Neural progenitor cell (in vitro differentiated cells): ENCODE measurements at regions not wholly inside any gene's neighbourhood (a gene's known extent, or its start where the extent isn't known, plus 50 kb on each side); places are given as distances from the start of the nearest gene placed in this dataset.

Experiments used
- DNase-seq: peaks from one replicate; pipeline ENCODE4 v3.0.0-alpha.2; 2016; ENCODE audit warnings: low spot score
- H2AFZ ChIP-seq: fragments of 200-600 bp; sonication (generic); replicated peaks from 2 replicates; pipeline ENCODE4 v1.6.1; 2016; ENCODE audit warnings: antibody characterized with exemption
- H3F3A ChIP-seq: fragments of 200-600 bp; sonication (generic); 2 replicates; pipeline ENCODE4 v1.6.1; 2016; ENCODE audit warnings: antibody characterized with exemption, low read depth
- H3K27ac ChIP-seq: fragments of 200-600 bp; sonication (generic); 2 replicates; pipeline ENCODE4 v1.5.1; 2016; ENCODE audit warnings: mild to moderate bottlenecking
- H3K27me3 ChIP-seq: fragments of 200-600 bp; sonication (generic); 2 replicates; pipeline ENCODE4 v1.6.1; 2016; ENCODE audit warnings: mild to moderate bottlenecking, moderate library complexity
- H3K36me3 ChIP-seq: fragments of 200-600 bp; sonication (generic); 2 replicates; pipeline ENCODE4 v1.5.1; 2016
- H3K4me1 ChIP-seq: fragments of 200-600 bp; sonication (generic); 2 replicates; pipeline ENCODE4 v1.6.1; 2016; ENCODE audit warnings: mixed run types
- H3K4me2 ChIP-seq: fragments of 200-600 bp; sonication (generic); 2 replicates; pipeline ENCODE4 v1.6.1; 2016
- H3K4me3 ChIP-seq: fragments of 200-600 bp; sonication (generic); 2 replicates; pipeline ENCODE4 v1.5.1; 2016
- H3K79me2 ChIP-seq: fragments of 200-600 bp; sonication (generic); 2 replicates; pipeline ENCODE4 v1.6.1; 2016; ENCODE audit warnings: low read depth
- H3K9ac ChIP-seq: fragments of 200-600 bp; sonication (generic); 2 replicates; pipeline ENCODE4 v1.6.1; 2016
- H3K9me3 ChIP-seq: fragments of 200-600 bp; sonication (generic); 2 replicates; pipeline ENCODE4 v1.5.1; 2016; ENCODE audit warnings: low read depth
- H4K20me1 ChIP-seq: fragments of 200-600 bp; sonication (generic); 2 replicates; pipeline ENCODE4 v1.6.1; 2016; ENCODE audit warnings: low read depth
- H3K27ac Mint-ChIP-seq: 3 replicates; pipeline ENCODE4 v1.8.0; 2021; ENCODE audit warnings: mixed read lengths
- H3K27me3 Mint-ChIP-seq: 2 replicates; pipeline ENCODE4 v1.8.0; 2022; ENCODE audit warnings: low read depth, mild to moderate bottlenecking, inconsistent platforms, moderate library complexity, mixed read lengths; ENCODE audit not compliant: insufficient read depth
- H3K36me3 Mint-ChIP-seq: 3 replicates; pipeline ENCODE4 v1.8.0; 2021; ENCODE audit warnings: mixed read lengths
- H3K4me1 Mint-ChIP-seq: 3 replicates; pipeline ENCODE4 v1.8.0; 2021; ENCODE audit warnings: mixed read lengths
- H3K4me3 Mint-ChIP-seq: 3 replicates; pipeline ENCODE4 v1.8.0; 2021; ENCODE audit warnings: mild to moderate bottlenecking, moderate library complexity, mixed read lengths
- H3K9me3 Mint-ChIP-seq: 3 replicates; pipeline ENCODE4 v1.8.0; 2020; ENCODE audit warnings: mixed read lengths
- EZH2 ChIP-seq: fragments of 200-600 bp; sonication (generic); IDR thresholded peaks from 2 replicates; pipeline ENCODE4 v1.6.1; 2017; ENCODE audit warnings: antibody characterized with exemption, mild to moderate bottlenecking, moderate library complexity
- EZH2phosphoT487 ChIP-seq: fragments of 200-600 bp; sonication (generic); IDR thresholded peaks from 2 replicates; pipeline ENCODE4 v1.6.1; 2017; ENCODE audit warnings: antibody characterized with exemption
- TF ChIP-seq, protein P1 (sequence below): fragments of 200-600 bp; sonication (generic); IDR thresholded peaks from 2 replicates; pipeline ENCODE4 v1.5.1; 2017; ENCODE audit warnings: antibody characterized with exemption, mild to moderate bottlenecking

DNA sequence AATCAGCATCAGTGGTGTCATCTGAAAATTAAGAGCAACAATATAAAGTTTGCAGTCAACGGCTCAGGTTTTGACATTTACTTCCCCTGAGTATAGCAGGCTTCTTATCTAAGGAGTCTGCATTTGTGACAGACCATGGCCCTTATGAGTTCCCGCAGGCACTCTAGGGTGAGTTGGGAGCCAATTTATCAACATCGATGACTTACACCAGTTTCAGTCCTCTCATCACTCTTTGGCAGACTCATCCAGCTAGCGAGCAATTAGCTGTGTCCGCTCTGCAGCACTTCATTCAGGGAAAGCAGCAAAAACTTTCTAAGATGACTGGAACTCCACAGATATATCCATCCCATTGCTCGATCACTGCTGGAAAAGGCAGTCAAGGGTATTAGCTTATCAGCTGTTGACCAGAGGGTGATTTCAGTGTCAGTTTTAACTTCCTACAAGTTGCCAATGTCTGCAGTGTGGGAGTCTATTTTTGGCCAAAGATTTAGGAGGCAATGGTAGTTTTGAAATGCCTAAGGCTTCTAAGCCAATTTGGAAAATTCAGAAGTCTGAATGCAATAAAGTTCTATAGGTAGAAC, 625.1 kb upstream of the TENM3 start:
- Histone ChIP-seq H4K20me1 (no peaks in the 10 kb centered on the region), H3K4me1 (no peaks in the 10 kb centered on the region), H3F3A (no peaks in the 10 kb centered on the region), H2AFZ (no peak overlapping the region), H3K79me2 (no peaks in the 10 kb centered on the region), H3K9me3 (no peaks in the 10 kb centered on the region), H3K27ac (no peak overlapping the region), H3K4me3 (no peak overlapping the region), H3K27me3 (no peaks in the 10 kb centered on the region), H3K4me2 (no peak overlapping the region), H3K36me3 (no peaks in the 10 kb centered on the region), H3K9ac (no peak overlapping the region)
- no peaks in the 10 kb centered on the region for H3K27me3 Mint-ChIP-seq
- no peak for DNase-seq
- H3K36me3 Mint-ChIP-seq: no peaks in the 10 kb centered on the region
- no peaks in the 10 kb centered on the region for H3K9me3 Mint-ChIP-seq
- no peak overlapping the region for H3K27ac Mint-ChIP-seq
- H3K4me1 Mint-ChIP-seq: no peaks in the 10 kb centered on the region
- no peak overlapping the region for H3K4me3 Mint-ChIP-seq
- TF ChIP-seq, protein P1, sequence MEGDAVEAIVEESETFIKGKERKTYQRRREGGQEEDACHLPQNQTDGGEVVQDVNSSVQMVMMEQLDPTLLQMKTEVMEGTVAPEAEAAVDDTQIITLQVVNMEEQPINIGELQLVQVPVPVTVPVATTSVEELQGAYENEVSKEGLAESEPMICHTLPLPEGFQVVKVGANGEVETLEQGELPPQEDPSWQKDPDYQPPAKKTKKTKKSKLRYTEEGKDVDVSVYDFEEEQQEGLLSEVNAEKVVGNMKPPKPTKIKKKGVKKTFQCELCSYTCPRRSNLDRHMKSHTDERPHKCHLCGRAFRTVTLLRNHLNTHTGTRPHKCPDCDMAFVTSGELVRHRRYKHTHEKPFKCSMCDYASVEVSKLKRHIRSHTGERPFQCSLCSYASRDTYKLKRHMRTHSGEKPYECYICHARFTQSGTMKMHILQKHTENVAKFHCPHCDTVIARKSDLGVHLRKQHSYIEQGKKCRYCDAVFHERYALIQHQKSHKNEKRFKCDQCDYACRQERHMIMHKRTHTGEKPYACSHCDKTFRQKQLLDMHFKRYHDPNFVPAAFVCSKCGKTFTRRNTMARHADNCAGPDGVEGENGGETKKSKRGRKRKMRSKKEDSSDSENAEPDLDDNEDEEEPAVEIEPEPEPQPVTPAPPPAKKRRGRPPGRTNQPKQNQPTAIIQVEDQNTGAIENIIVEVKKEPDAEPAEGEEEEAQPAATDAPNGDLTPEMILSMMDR: no peak
- TF ChIP-seq EZH2phosphoT487: no peak
- no peak for TF ChIP-seq EZH2

DNA sequence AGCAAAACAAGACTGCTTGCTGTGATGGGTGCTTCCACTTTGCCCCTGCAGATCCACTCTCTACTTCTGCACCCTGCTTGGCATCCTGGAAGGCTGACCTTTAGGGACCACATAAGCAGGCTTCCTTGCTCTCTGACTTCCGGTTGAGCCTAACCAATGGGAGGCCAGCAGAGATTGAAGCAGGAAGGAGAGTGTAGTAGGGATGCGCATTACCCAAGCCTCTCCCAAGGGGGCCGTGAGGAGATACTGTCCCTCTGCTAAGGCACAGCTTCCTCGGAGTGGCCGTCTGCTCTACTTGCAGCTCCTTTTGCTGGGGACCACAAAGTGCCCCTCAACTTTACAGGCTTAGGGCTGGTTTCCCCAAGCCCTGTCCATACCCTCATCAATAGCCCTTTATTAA, 624.3 kb upstream of the TENM3 start:
- TF ChIP-seq EZH2phosphoT487: no peak
- TF ChIP-seq, protein P1: peak; percentile 6
- DNase-seq: peak; percentile 18

DNA sequence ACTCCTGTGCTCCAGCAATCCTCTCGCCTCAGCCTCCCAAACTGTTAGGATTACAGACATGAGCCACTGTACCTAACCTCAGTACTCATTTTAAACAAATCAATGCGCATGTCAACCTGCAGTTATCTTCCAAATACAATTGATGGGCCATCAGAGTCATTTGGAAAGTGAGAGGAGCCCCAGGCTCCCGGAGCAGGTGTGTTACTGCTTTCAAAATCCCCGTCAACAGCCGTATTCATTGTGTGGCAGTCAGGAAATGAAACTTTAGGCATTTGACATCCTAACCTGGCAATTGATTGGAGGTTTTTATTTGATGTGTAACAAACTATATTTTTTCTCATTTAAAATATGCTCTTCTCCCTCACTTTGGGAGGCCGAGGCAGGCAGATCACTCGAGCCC, 623.6 kb upstream of the TENM3 start:
- Histone ChIP-seq H3K27me3 (no peaks in the 10 kb centered on the region), H3K79me2 (no peaks in the 10 kb centered on the region), H3K27ac (no peak overlapping the region), H3K36me3 (no peaks in the 10 kb centered on the region), H3F3A (no peaks in the 10 kb centered on the region), H3K4me2 (no peak overlapping the region), H3K4me3 (no peak overlapping the region), H4K20me1 (no peaks in the 10 kb centered on the region), H2AFZ (no peak overlapping the region), H3K9ac (no peak overlapping the region), H3K4me1 (no peaks in the 10 kb centered on the region), H3K9me3 (no peaks in the 10 kb centered on the region)
- no peaks in the 10 kb centered on the region for H3K4me1 Mint-ChIP-seq
- H3K27ac Mint-ChIP-seq: no peak overlapping the region
- H3K4me3 Mint-ChIP-seq: no peak overlapping the region
- no peaks in the 10 kb centered on the region for H3K27me3 Mint-ChIP-seq
- H3K9me3 Mint-ChIP-seq: no peaks in the 10 kb centered on the region
- TF ChIP-seq EZH2phosphoT487 (no peak), EZH2 (no peak)
- TF ChIP-seq, protein P1: no peak
- no peak for DNase-seq
- no peaks in the 10 kb centered on the region for H3K36me3 Mint-ChIP-seq

More for the DNA sequence above, 624.3 kb upstream of the TENM3 start:
- no peaks in the 10 kb centered on the region for H3K27me3 ChIP-seq
- no peaks in the 10 kb centered on the region for H3K4me1 ChIP-seq
- no peaks in the 10 kb centered on the region for H3K79me2 ChIP-seq
- H3F3A ChIP-seq: no peaks in the 10 kb centered on the region
- H4K20me1 ChIP-seq: no peaks in the 10 kb centered on the region
- no peaks in the 10 kb centered on the region for H3K9me3 Mint-ChIP-seq
- no peak overlapping the region for H2AFZ ChIP-seq
- H3K27me3 Mint-ChIP-seq: no peaks in the 10 kb centered on the region
- no peak overlapping the region for H3K4me3 ChIP-seq
- no peak overlapping the region for H3K4me2 ChIP-seq
- H3K36me3 ChIP-seq: no peaks in the 10 kb centered on the region
- H3K36me3 Mint-ChIP-seq: no peaks in the 10 kb centered on the region
- no peaks in the 10 kb centered on the region for H3K4me1 Mint-ChIP-seq
- H3K27ac ChIP-seq: no peak overlapping the region
- no peaks in the 10 kb centered on the region for H3K9me3 ChIP-seq
- no peak overlapping the region for H3K9ac ChIP-seq
- H3K4me3 Mint-ChIP-seq: no peak overlapping the region
- no peak overlapping the region for H3K27ac Mint-ChIP-seq
